Omental fat pad (tissue), 3 donors: ENCODE measurements at regions not wholly inside any gene's neighbourhood (a gene's known extent, or its start where the extent isn't known, plus 50 kb on each side); places are given as distances from the start of the nearest gene placed in this dataset.

Experiments used
- ATAC-seq: fragments of 150-250 bp; one replicate; pipeline ENCODE4 v1.9.1; 2016; ENCODE audit warnings: mild to moderate bottlenecking, moderate library complexity; ENCODE audit not compliant: low FRiP score
- DNase-seq: peaks from one replicate; pipeline ENCODE4 v3.0.0-alpha.2; 2019; ENCODE audit warnings: low spot score
- TF ChIP-seq, protein P1 (sequence below), 3 donors: fragments of 450-650 bp; IDR thresholded peaks; one replicate each; pipeline ENCODE4 v1.5.1; 2016 to 2017; ENCODE audit warnings: antibody characterized with exemption in 3 of 3, mild to moderate bottlenecking in 3 of 3, moderate library complexity in 2 of 3

DNA sequence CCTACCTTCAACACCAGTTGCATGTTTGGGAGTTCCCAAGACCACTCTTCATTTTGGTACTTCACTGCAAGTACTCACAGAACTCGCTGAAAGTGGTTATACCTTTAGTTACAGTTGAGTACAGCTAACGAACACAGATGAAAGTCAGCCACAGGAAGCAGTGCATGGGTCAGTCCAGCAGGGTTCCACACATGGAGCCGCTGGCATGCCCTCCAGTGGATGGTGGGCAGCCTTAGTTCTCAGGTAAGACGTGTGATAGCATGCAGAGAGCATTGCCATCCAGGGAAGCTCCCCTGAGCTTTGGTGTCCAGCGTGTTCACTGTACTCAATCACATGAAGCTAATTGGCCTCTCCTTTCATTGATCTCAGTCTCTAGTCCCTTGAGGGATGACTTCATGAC lies 815.3 kb downstream of the RNF144A start:
- ATAC-seq (no peak), DNase-seq (no peak)
- TF ChIP-seq, protein P1, sequence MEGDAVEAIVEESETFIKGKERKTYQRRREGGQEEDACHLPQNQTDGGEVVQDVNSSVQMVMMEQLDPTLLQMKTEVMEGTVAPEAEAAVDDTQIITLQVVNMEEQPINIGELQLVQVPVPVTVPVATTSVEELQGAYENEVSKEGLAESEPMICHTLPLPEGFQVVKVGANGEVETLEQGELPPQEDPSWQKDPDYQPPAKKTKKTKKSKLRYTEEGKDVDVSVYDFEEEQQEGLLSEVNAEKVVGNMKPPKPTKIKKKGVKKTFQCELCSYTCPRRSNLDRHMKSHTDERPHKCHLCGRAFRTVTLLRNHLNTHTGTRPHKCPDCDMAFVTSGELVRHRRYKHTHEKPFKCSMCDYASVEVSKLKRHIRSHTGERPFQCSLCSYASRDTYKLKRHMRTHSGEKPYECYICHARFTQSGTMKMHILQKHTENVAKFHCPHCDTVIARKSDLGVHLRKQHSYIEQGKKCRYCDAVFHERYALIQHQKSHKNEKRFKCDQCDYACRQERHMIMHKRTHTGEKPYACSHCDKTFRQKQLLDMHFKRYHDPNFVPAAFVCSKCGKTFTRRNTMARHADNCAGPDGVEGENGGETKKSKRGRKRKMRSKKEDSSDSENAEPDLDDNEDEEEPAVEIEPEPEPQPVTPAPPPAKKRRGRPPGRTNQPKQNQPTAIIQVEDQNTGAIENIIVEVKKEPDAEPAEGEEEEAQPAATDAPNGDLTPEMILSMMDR (IDR thresholded peaks at IDR 0.05): no peak

DNA sequence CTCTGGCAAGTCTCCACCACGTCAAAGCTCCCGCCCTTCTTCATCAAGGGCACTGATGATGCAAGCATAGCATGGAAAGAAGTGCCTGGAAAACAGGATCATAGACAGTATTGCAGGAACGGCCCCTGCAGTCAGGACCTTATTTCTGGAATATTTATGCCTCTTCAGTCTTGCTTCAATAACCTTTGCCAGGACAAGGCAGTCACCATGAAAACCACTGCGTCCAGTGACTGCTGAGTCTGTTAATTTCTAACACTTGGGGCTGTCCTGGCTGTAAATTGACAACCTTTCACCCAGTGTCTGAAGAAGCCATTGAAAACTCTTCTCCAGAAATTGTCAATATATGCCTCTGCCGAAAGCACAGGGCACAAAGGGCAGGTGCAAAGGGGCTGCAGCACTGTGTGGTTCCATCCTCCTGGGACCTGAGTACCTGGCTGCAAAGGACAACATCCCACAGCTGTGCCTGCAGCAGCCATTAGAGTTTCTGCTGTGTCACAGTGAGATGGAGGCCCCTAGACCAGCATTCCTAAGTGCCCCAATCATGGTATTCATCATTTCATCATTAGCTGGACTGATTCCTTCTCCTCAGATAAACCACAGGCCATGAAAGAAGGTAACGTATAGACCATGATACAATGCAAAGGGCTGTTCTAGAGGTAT lies 819.6 kb downstream of the RNF144A start:
- ATAC-seq (no peak), DNase-seq (no peak)
- TF ChIP-seq, protein P1 (IDR thresholded peaks at IDR 0.05): no peak

DNA sequence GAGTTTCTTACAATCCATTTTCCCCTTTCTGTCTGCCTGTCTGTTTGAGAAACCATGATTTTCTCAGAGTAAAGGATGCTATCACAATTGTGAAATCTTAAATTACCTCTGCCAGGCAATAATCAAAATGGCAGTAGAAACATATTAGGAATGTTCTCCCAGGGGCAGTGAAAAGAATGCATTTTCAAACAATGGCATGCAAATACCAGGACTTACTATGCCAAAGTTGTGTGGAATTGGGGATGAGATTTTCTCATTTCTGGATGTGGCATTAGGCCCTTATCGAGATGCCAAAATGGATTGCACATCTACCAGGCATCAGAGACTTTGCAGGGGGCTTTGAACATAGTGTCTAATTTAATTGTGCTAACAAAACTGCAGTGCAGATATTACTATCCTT lies 821.4 kb downstream of the RNF144A start:
- DNase-seq (no peak), ATAC-seq (no peak)
- TF ChIP-seq, protein P1 (IDR thresholded peaks at IDR 0.05): no peak

DNA sequence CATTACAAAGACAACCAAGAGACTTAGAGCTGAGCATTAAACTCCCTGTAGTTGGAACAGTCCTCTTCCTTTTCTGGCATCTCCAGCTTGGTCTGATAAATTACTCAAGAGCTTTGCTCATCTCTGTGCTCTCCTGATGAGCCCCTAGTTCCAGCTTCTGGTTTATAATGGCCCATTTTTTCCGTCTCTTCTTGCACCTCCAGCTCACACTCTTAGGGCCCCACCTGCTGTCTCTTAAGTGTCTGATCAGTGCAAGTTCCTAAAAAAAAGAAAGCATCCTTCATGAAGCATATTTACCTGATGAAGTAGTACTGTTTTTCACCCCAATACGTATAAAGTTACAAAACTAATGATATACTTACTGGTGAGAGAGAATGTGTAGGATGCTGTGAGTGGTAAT lies 822.9 kb downstream of the RNF144A start:
- no peak for ATAC-seq
- TF ChIP-seq, protein P1 (IDR thresholded peaks at IDR 0.05): no peak

DNA sequence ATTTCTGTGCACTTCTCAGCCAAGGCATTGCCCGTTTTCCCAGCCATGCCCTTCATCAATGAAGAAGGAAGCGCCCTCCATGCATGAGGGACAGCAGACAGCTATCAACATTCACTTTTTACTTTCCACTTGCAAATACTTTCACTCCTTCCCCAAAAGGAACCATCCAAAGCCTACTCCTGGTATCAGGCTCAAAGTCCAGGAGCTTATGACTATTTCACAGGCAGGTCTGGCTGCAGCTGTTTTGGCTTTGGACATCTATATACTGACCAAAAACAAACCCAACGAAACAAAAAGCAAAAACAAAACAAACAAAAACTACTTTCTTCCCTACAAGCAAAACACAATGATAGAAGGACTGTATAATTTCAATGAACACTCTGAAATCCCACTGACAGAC lies 825.1 kb downstream of the RNF144A start:
- TF ChIP-seq, protein P1 (IDR thresholded peaks at IDR 0.05): no peak

More for the DNA sequence above, 822.9 kb downstream of the RNF144A start:
- DNase-seq: no peak

DNA sequence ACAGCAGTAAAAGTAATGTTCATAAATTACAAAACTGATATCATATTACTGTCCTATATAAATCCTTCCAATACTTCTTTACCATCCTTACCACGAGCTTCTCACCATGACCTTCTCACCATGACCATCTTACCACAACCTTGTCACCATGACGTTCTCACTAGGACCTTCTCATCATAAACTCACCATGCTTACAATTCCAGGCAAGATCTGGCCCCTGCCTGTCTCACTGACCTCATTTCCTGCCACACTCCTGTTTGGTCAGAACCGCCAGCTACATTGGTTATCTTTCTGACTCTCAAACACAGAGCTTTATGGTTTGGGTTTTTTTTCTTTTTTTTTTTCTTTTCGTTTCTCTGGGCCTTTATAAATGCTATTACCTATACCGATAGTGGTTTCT lies 827.6 kb downstream of the RNF144A start:
- TF ChIP-seq, protein P1 (IDR thresholded peaks at IDR 0.05): no peak
- ATAC-seq (no peak), DNase-seq (no peak)

More for the DNA sequence above, 825.1 kb downstream of the RNF144A start:
- no peak for DNase-seq
- no peak for ATAC-seq

- no peak for DNase-seq
- TF ChIP-seq, protein P1 (IDR thresholded peaks at IDR 0.05): no peak
These were observed 828.2 kb downstream of the RNF144A start for GRCh38 chr2:7745369-7745768.

More at GRCh38 chr2:7745369-7745768, 828.2 kb downstream of the RNF144A start:
- ATAC-seq: no peak
